ENCODE measurements at regions not wholly inside any gene's neighbourhood (a gene's known extent, or its start where the extent isn't known, plus 50 kb on each side); places are given as distances from the start of the nearest gene placed in this dataset.
A peak's percentile ranks its signal among the peaks of the same experiment; 100 is the strongest.

- no peak for DNase-seq
- POLR2A ChIA-PET, result interaction anchor here (0.7 kb wide), 1 partner anchor 70 kb away, joined by 3 read pairs; no protein-coding TSS in a partner anchor
- Mint-ChIP-seq H3K36me3 (ENCODE audit: low read depth) (no peaks in the 10 kb centered on the region), H3K27me3 (peaks cover 9% of the 10 kb centered on the region), H3K4me3 (no peak overlapping the region), H3K9me3 (no peaks in the 10 kb centered on the region), H3K4me1 (no peaks in the 10 kb centered on the region), H3K27ac (no peak overlapping the region)
- TF ChIP-seq CTCF (IDR thresholded peaks at IDR 0.05), result no peak
- no peak for ATAC-seq (ENCODE audit: low read depth)
- intact Hi-C loops (cut with micrococcal nuclease), result loop anchor here (10.0 kb wide), 1 partner anchor 1020 kb away; no protein-coding TSS in a partner anchor
- CTCF ChIA-PET, result interaction anchor here (1.3 to 6.6 kb wide), 4 partner anchors 9 to 329 kb away, joined by 3 to 35 read pairs (median 4); no protein-coding TSS in a partner anchor
Observed at GRCh38 chr7:37504801-37505200, 56.1 kb upstream of the ELMO1 start.

DNA sequence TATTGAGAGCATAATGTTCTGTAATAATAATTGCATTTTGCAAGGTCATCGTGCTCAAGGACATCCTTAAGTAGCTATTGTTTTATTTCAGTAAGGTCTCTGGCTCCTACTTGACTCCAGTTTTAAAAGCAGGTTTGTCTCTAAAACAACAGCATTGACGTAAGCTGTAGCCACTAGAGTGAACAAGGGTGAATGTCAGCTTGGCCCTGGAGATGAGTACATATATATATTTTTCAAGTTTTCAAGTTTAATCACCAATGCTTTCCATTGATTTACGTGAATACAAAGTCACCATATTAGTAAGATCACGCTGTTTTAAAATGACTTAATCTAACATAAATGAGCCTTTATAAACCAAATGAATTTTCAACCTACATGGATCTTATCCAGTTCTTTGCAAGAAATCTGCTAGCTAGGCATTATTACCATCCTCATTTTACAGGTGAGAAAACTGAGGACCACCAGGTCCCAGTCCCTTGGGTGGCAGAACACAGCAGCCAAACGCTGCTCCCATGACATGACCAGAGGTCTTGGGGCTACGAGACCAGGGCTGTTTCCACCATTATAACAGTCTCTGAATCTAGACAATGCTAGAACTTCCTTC is 57.2 kb upstream of the ELMO1 start:
- POLR2A ChIA-PET, result interaction anchor here (1.1 kb wide), 1 partner anchor 58 kb away, joined by 4 read pairs; no protein-coding TSS in a partner anchor
- ATAC-seq (ENCODE audit: low read depth) (no peak), DNase-seq (no peak)
- intact Hi-C loops (cut with micrococcal nuclease), result loop anchor here (10.0 kb wide), 1 partner anchor 1021 kb away; no protein-coding TSS in a partner anchor
- CTCF ChIA-PET, result interaction anchor here (1.3 to 6.6 kb wide), 5 partner anchors 10 to 328 kb away, joined by 3 to 35 read pairs (median 6); no protein-coding TSS in a partner anchor
- Mint-ChIP-seq H3K9me3 (no peaks in the 10 kb centered on the region), H3K27me3 (peaks cover 10% of the 10 kb centered on the region), H3K4me1 (no peaks in the 10 kb centered on the region), H3K36me3 (ENCODE audit: low read depth) (no peaks in the 10 kb centered on the region), H3K27ac (no peak overlapping the region), H3K4me3 (no peak overlapping the region)
- TF ChIP-seq CTCF (IDR thresholded peaks at IDR 0.05), result no peak

GRCh38 chr7:37508118-37508517 is 59.5 kb upstream of the ELMO1 start:
- POLR2A ChIA-PET, result no interaction called here
- no peak for TF ChIP-seq CTCF (IDR thresholded peaks at IDR 0.05)
- Mint-ChIP-seq H3K27me3 (peaks cover 14% of the 10 kb centered on the region), H3K4me3 (no peak overlapping the region), H3K4me1 (no peaks in the 10 kb centered on the region), H3K9me3 (no peaks in the 10 kb centered on the region), H3K36me3 (ENCODE audit: low read depth) (no peaks in the 10 kb centered on the region), H3K27ac (no peak overlapping the region)
- intact Hi-C loops (cut with micrococcal nuclease), result loop anchor here (10.0 kb wide), 1 partner anchor 1023 kb away; no protein-coding TSS in a partner anchor
- no peak for DNase-seq
- ATAC-seq (ENCODE audit: low read depth), result no peak
- CTCF ChIA-PET, result interaction anchor here (1.1 to 6.6 kb wide), 8 partner anchors 8 to 326 kb away, joined by 3 to 35 read pairs (median 6); no protein-coding TSS in a partner anchor

- POLR2A ChIA-PET, result no interaction called here
- DNase-seq (no peak), ATAC-seq (ENCODE audit: low read depth) (peak; percentile 60)
- H3K4me1 Mint-ChIP-seq, result no peaks in the 10 kb centered on the region
- H3K4me3 Mint-ChIP-seq, result no peak overlapping the region
- intact Hi-C loops (cut with micrococcal nuclease), result loop anchor here (1.0 to 10.0 kb wide), 6 partner anchors 158 to 323 kb away; no protein-coding TSS in a partner anchor
- H3K36me3 Mint-ChIP-seq (ENCODE audit: low read depth), result no peaks in the 10 kb centered on the region
- TF ChIP-seq CTCF (IDR thresholded peaks at IDR 0.05), result no peak
- no peaks in the 10 kb centered on the region for H3K9me3 Mint-ChIP-seq
- no peak overlapping the region for H3K27ac Mint-ChIP-seq
- CTCF ChIA-PET, result interaction anchor here (0.8 to 6.6 kb wide), 6 partner anchors 8 to 322 kb away, joined by 3 to 35 read pairs (median 12); no protein-coding TSS in a partner anchor
- H3K27me3 Mint-ChIP-seq, result peaks cover 14% of the 10 kb centered on the region
Observed at GRCh38 chr7:37510043-37510634, 61.5 kb upstream of the ELMO1 start.

GRCh38 chr7:37511915-37512314 is 63.3 kb upstream of the ELMO1 start:
- no peak overlapping the region for H3K27ac Mint-ChIP-seq
- ATAC-seq (ENCODE audit: low read depth) (no peak), DNase-seq (no peak)
- H3K4me1 Mint-ChIP-seq, result no peaks in the 10 kb centered on the region
- H3K27me3 Mint-ChIP-seq, result peaks cover 17% of the 10 kb centered on the region
- no peak for TF ChIP-seq CTCF (IDR thresholded peaks at IDR 0.05)
- H3K9me3 Mint-ChIP-seq, result no peaks in the 10 kb centered on the region
- no peak overlapping the region for H3K4me3 Mint-ChIP-seq
- CTCF ChIA-PET, result interaction anchor here (0.7 to 1.5 kb wide), 5 partner anchors 17 to 322 kb away, joined by 3 to 4 read pairs (median 3); no protein-coding TSS in a partner anchor
- POLR2A ChIA-PET, result no interaction called here
- no peaks in the 10 kb centered on the region for H3K36me3 Mint-ChIP-seq (ENCODE audit: low read depth)
- intact Hi-C loops (cut with micrococcal nuclease), result loop anchor here (5.0 to 10.0 kb wide), 3 partner anchors 160 to 225 kb away; no protein-coding TSS in a partner anchor
